ENCODE measurements at regions not wholly inside any gene's neighbourhood (a gene's known extent, or its start where the extent isn't known, plus 50 kb on each side); places are given as distances from the start of the nearest gene placed in this dataset.

- intact Hi-C loops (cut with DNase I) = no loop called here
Observed at GRCh38 chr6:87908978-87909811, 138.4 kb upstream of the SPACA1 start.

GRCh38 chr6:87907521-87907920, 140.1 kb upstream of the SPACA1 start:
- intact Hi-C loops (cut with DNase I) = no loop called here
- DNase-seq = no peak
- no peak overlapping the region for H3K4me3 ChIP-seq
- H3K4me1 ChIP-seq = no peaks in the 10 kb centered on the region
- no peak for ATAC-seq
- H3K27ac ChIP-seq = no peak overlapping the region
- no peak for TF ChIP-seq CTCF (IDR thresholded peaks at IDR 0.05)
- H3K9me3 ChIP-seq = no peaks in the 10 kb centered on the region
- no peaks in the 10 kb centered on the region for H3K36me3 ChIP-seq
- H3K27me3 ChIP-seq (ENCODE audit: low read depth) = peaks cover 3% of the 10 kb centered on the region

More at GRCh38 chr6:87908978-87909811, 138.4 kb upstream of the SPACA1 start:
- ATAC-seq (no peak), DNase-seq (no peak)
- Histone ChIP-seq H3K36me3 (no peaks in the 10 kb centered on the region), H3K4me1 (no peaks in the 10 kb centered on the region), H3K4me3 (no peak overlapping the region), H3K27ac (no peak overlapping the region), H3K27me3 (ENCODE audit: low read depth) (peaks cover 3% of the 10 kb centered on the region), H3K9me3 (no peaks in the 10 kb centered on the region)
- TF ChIP-seq CTCF (IDR thresholded peaks at IDR 0.05) = no peak

- no peak for TF ChIP-seq CTCF (IDR thresholded peaks at IDR 0.05)
- no peak for DNase-seq
- no peak for ATAC-seq
- Histone ChIP-seq H3K27ac (no peak overlapping the region), H3K4me1 (no peaks in the 10 kb centered on the region), H3K9me3 (no peaks in the 10 kb centered on the region), H3K36me3 (no peaks in the 10 kb centered on the region), H3K4me3 (no peak overlapping the region), H3K27me3 (ENCODE audit: low read depth) (no peaks in the 10 kb centered on the region)
- intact Hi-C loops (cut with DNase I) = no loop called here
Observed at GRCh38 chr6:87905101-87905641, 142.5 kb upstream of the SPACA1 start.

- H3K27me3 ChIP-seq (ENCODE audit: low read depth) = no peaks in the 10 kb centered on the region
Observed at GRCh38 chr6:87904011-87904410, 143.6 kb upstream of the SPACA1 start.

GRCh38 chr6:87903323-87903722, 144.3 kb upstream of the SPACA1 start:
- Histone ChIP-seq H3K4me1 (no peaks in the 10 kb centered on the region), H3K4me3 (no peak overlapping the region), H3K36me3 (no peaks in the 10 kb centered on the region), H3K27ac (no peak overlapping the region), H3K9me3 (no peaks in the 10 kb centered on the region), H3K27me3 (ENCODE audit: low read depth) (no peaks in the 10 kb centered on the region)
- ATAC-seq (no peak), DNase-seq (no peak)
- no peak for TF ChIP-seq CTCF (IDR thresholded peaks at IDR 0.05)
- intact Hi-C loops (cut with DNase I) = no loop called here

More at GRCh38 chr6:87904011-87904410, 143.6 kb upstream of the SPACA1 start:
- Histone ChIP-seq H3K4me3 (no peak overlapping the region), H3K9me3 (no peaks in the 10 kb centered on the region), H3K4me1 (no peaks in the 10 kb centered on the region), H3K27ac (no peak overlapping the region), H3K36me3 (no peaks in the 10 kb centered on the region)
- intact Hi-C loops (cut with DNase I) = no loop called here
- ATAC-seq (no peak), DNase-seq (no peak)
- no peak for TF ChIP-seq CTCF (IDR thresholded peaks at IDR 0.05)

Measured in lower lobe of right lung (tissue), 2 donors.